Astrocyte (in vitro differentiated cells and primary cell): ENCODE measurements at regions not wholly inside any gene's neighbourhood (a gene's known extent, or its start where the extent isn't known, plus 50 kb on each side); places are given as distances from the start of the nearest gene placed in this dataset.
"Not testable (repeated sequence)": the region's sequence is repeated elsewhere in the genome, so short reads cannot be mapped to it uniquely, and the experiment has no call there.

Source experiments
- CTCF ChIP-seq: IDR thresholded peaks from 2 replicates; pipeline ENCODE4 v1.5.1; 2011; ENCODE audit warnings: low read depth, mild to moderate bottlenecking, inconsistent platforms, low read length, moderate library complexity; ENCODE audit not compliant: insufficient read depth
- EZH2 ChIP-seq: IDR thresholded peaks from 2 replicates; pipeline ENCODE4 v1.6.1; 2012; ENCODE audit warnings: mild to moderate bottlenecking, low read length, inconsistent platforms; ENCODE audit not compliant: insufficient read depth

GRCh38 chr9:85433956-85434355 is 307.8 kb downstream of the AGTPBP1 start:
- TF ChIP-seq CTCF, EZH2: not testable (repeated sequence)
